Esophagus squamous epithelium (tissue), 4 donors: ENCODE measurements at regions not wholly inside any gene's neighbourhood (a gene's known extent, or its start where the extent isn't known, plus 50 kb on each side); places are given as distances from the start of the nearest gene placed in this dataset.

Source experiments
- CTCF ChIP-seq, 6 experiments: fragments of 450-650 bp in 4 of 6; fragments of 200-600 bp in 2 of 6; sonication (generic) in 2 of 6; IDR thresholded peaks; one replicate each; pipeline ENCODE4 v1.5.1; 2016 to 2019; ENCODE audit warnings: antibody characterized with exemption in 6 of 6, mild to moderate bottlenecking in 4 of 6, moderate library complexity in 4 of 6
- POLR2A ChIP-seq, 4 donors: fragments of 450-650 bp; IDR thresholded peaks; one replicate each; pipeline ENCODE4 v1.6.1; 2017; ENCODE audit warnings: antibody characterized with exemption in 4 of 4, mild to moderate bottlenecking in 4 of 4, moderate library complexity in 3 of 4

GRCh38 chr5:112636751-112637150, 100.9 kb upstream of the APC start:
- TF ChIP-seq CTCF (IDR thresholded peaks at IDR 0.05) (no peak), POLR2A (IDR thresholded peaks at IDR 0.05) (no peak)
